ENCODE measurements at regions not wholly inside any gene's neighbourhood (a gene's known extent, or its start where the extent isn't known, plus 50 kb on each side); places are given as distances from the start of the nearest gene placed in this dataset.
"Not testable (repeated sequence)": the region's sequence is repeated elsewhere in the genome, so short reads cannot be mapped to it uniquely, and the experiment has no call there.

GRCh38 chr7:13777242-13777641 lies 212.2 kb downstream of the ETV1 start:
- Mint-ChIP-seq H3K4me3 (ENCODE audit: low read depth) (no peak overlapping the region), H3K4me1 (ENCODE audit: low read depth) (no peaks in the 10 kb centered on the region), H3K27me3 (ENCODE audit: low read depth) (no peaks in the 10 kb centered on the region), H3K9me3 (no peaks in the 10 kb centered on the region), H3K27ac (no peak overlapping the region), H3K36me3 (ENCODE audit: low read depth) (no peaks in the 10 kb centered on the region)
- no peak for DNase-seq (ENCODE audit: low spot score)
- intact Hi-C loops (cut with micrococcal nuclease), result no loop called here

GRCh38 chr7:13778967-13779366 lies 210.5 kb downstream of the ETV1 start:
- Mint-ChIP-seq H3K4me1 (ENCODE audit: low read depth) (no peaks in the 10 kb centered on the region), H3K9me3 (no peaks in the 10 kb centered on the region), H3K27me3 (ENCODE audit: low read depth) (no peaks in the 10 kb centered on the region), H3K27ac (no peak overlapping the region), H3K4me3 (ENCODE audit: low read depth) (no peak overlapping the region), H3K36me3 (ENCODE audit: low read depth) (no peaks in the 10 kb centered on the region)
- no peak for DNase-seq (ENCODE audit: low spot score)
- intact Hi-C loops (cut with micrococcal nuclease), result no loop called here

- Mint-ChIP-seq H3K27ac (no peak overlapping the region), H3K9me3 (no peaks in the 10 kb centered on the region), H3K36me3 (ENCODE audit: low read depth) (no peaks in the 10 kb centered on the region), H3K27me3 (ENCODE audit: low read depth) (no peaks in the 10 kb centered on the region), H3K4me1 (ENCODE audit: low read depth) (no peaks in the 10 kb centered on the region), H3K4me3 (ENCODE audit: low read depth) (no peak overlapping the region)
- intact Hi-C loops (cut with micrococcal nuclease), result no loop called here
- DNase-seq (ENCODE audit: low spot score), result no peak
These were observed 198.9 kb downstream of the ETV1 start for GRCh38 chr7:13790611-13791010.

GRCh38 chr7:13792208-13792607 lies 197.3 kb downstream of the ETV1 start:
- no peak overlapping the region for H3K4me3 Mint-ChIP-seq (ENCODE audit: low read depth)
- H3K27me3 Mint-ChIP-seq (ENCODE audit: low read depth), result no peaks in the 10 kb centered on the region
- H3K4me1 Mint-ChIP-seq (ENCODE audit: low read depth), result no peaks in the 10 kb centered on the region
- intact Hi-C loops (cut with micrococcal nuclease), result no loop called here
- no peaks in the 10 kb centered on the region for H3K9me3 Mint-ChIP-seq
- H3K27ac Mint-ChIP-seq, result no peak overlapping the region
- no peaks in the 10 kb centered on the region for H3K36me3 Mint-ChIP-seq (ENCODE audit: low read depth)
- no peak for DNase-seq (ENCODE audit: low spot score)

DNA sequence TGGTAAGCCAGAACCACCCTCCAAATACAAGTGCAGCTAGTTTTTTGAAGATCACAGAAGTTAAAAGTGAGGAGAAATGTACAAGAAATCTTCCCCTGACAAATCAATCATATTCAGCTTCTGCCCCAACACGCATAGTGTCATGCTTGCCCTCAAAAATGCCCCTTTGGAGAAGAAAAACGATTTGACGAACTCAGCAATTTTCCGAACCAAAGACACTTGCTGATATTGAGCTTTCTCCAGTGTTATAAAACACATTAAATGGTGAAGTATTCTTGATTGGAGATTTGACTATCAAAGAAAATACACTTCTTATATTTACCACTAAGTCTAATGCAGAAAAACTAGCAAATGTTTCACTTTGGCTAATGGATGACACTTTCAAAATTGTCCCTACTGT lies 195.5 kb downstream of the ETV1 start:
- Mint-ChIP-seq H3K4me3 (ENCODE audit: low read depth) (no peak overlapping the region), H3K27me3 (ENCODE audit: low read depth) (no peaks in the 10 kb centered on the region), H3K4me1 (ENCODE audit: low read depth) (no peaks in the 10 kb centered on the region), H3K36me3 (ENCODE audit: low read depth) (no peaks in the 10 kb centered on the region), H3K27ac (no peak overlapping the region), H3K9me3 (no peaks in the 10 kb centered on the region)
- intact Hi-C loops (cut with micrococcal nuclease), result no loop called here
- DNase-seq (ENCODE audit: low spot score), result no peak

- H3K27me3 Mint-ChIP-seq (ENCODE audit: low read depth), result no peaks in the 10 kb centered on the region
- no peaks in the 10 kb centered on the region for H3K4me1 Mint-ChIP-seq (ENCODE audit: low read depth)
- H3K9me3 Mint-ChIP-seq, result no peaks in the 10 kb centered on the region
- H3K27ac Mint-ChIP-seq, result no peak overlapping the region
- intact Hi-C loops (cut with micrococcal nuclease), result no loop called here
- no peaks in the 10 kb centered on the region for H3K36me3 Mint-ChIP-seq (ENCODE audit: low read depth)
- H3K4me3 Mint-ChIP-seq (ENCODE audit: low read depth), result no peak overlapping the region
- no peak for DNase-seq (ENCODE audit: low spot score)
These were observed 194.9 kb downstream of the ETV1 start for GRCh38 chr7:13794581-13794980.

- peaks cover 4% of the 10 kb centered on the region for H3K9me3 Mint-ChIP-seq
- H3K4me3 Mint-ChIP-seq (ENCODE audit: low read depth), result no peak overlapping the region
- intact Hi-C loops (cut with micrococcal nuclease), result no loop called here
- H3K36me3 Mint-ChIP-seq (ENCODE audit: low read depth), result no peaks in the 10 kb centered on the region
- DNase-seq (ENCODE audit: low spot score), result no peak
- H3K27ac Mint-ChIP-seq, result no peak overlapping the region
- H3K27me3 Mint-ChIP-seq (ENCODE audit: low read depth), result no peaks in the 10 kb centered on the region
- no peaks in the 10 kb centered on the region for H3K4me1 Mint-ChIP-seq (ENCODE audit: low read depth)
These were observed 191.9 kb downstream of the ETV1 start for GRCh38 chr7:13797545-13797944.

DNA sequence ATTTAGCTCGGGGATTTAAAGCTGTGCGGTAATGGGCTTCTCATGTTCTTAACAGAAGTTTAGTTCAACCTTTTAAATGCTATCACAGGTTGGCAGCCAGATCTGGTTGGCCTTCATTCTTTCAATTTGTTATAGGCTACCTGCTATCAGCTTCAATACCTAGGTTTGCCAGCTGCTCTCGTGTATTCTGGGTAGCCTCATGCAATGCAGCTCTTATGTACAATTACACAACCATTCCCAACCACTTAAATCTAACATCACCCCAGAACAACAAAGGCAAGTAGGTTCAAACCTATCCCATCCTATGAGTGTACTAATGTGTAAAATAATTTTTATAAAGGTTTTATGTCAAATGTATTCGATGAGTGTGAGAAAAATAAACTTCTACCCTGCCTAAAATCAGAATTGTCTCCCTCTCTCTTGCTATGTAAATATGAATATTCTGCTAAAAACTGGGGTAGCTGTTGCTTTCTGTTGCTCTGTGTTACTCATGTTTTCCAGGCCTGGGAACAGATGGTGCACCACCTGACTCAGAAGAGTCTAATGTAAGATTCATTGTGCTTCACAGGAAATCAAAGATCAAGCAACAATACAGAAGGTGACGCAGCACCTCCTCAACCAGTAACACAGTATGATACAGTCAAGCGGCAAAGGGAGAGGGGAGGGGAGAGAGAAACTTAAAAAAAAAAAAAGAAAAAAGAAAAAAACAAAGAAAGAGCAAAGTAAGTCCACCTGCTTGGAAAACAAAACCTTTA lies 188.6 kb downstream of the ETV1 start:
- Mint-ChIP-seq H3K4me3 (ENCODE audit: low read depth) (no peak overlapping the region), H3K36me3 (ENCODE audit: low read depth) (no peaks in the 10 kb centered on the region), H3K27me3 (ENCODE audit: low read depth) (no peaks in the 10 kb centered on the region), H3K4me1 (ENCODE audit: low read depth) (no peaks in the 10 kb centered on the region), H3K9me3 (peaks cover 16% of the 10 kb centered on the region), H3K27ac (no peak overlapping the region)
- intact Hi-C loops (cut with micrococcal nuclease), result no loop called here
- no peak for DNase-seq (ENCODE audit: low spot score)

- Mint-ChIP-seq H3K36me3 (ENCODE audit: low read depth) (no peaks in the 10 kb centered on the region), H3K4me1 (ENCODE audit: low read depth) (no peaks in the 10 kb centered on the region), H3K4me3 (ENCODE audit: low read depth) (no peak overlapping the region), H3K27ac (no peak overlapping the region), H3K27me3 (ENCODE audit: low read depth) (no peaks in the 10 kb centered on the region), H3K9me3 (peaks cover 20% of the 10 kb centered on the region)
- DNase-seq (ENCODE audit: low spot score), result no peak
- intact Hi-C loops (cut with micrococcal nuclease), result no loop called here
These were observed 187.8 kb downstream of the ETV1 start for GRCh38 chr7:13801669-13802068.

GRCh38 chr7:13802651-13803050 lies 186.8 kb downstream of the ETV1 start:
- no peak for DNase-seq (ENCODE audit: low spot score)
- H3K4me1 Mint-ChIP-seq (ENCODE audit: low read depth), result no peaks in the 10 kb centered on the region
- peaks cover 20% of the 10 kb centered on the region for H3K9me3 Mint-ChIP-seq
- no peak overlapping the region for H3K27ac Mint-ChIP-seq
- intact Hi-C loops (cut with micrococcal nuclease), result no loop called here
- H3K4me3 Mint-ChIP-seq (ENCODE audit: low read depth), result no peak overlapping the region
- no peaks in the 10 kb centered on the region for H3K36me3 Mint-ChIP-seq (ENCODE audit: low read depth)
- H3K27me3 Mint-ChIP-seq (ENCODE audit: low read depth), result no peaks in the 10 kb centered on the region

- no peak overlapping the region for H3K4me3 Mint-ChIP-seq (ENCODE audit: low read depth)
- DNase-seq (ENCODE audit: low spot score), result no peak
- intact Hi-C loops (cut with micrococcal nuclease), result no loop called here
- H3K36me3 Mint-ChIP-seq (ENCODE audit: low read depth), result no peaks in the 10 kb centered on the region
- no peaks in the 10 kb centered on the region for H3K27me3 Mint-ChIP-seq (ENCODE audit: low read depth)
- H3K27ac Mint-ChIP-seq, result no peak overlapping the region
- H3K9me3 Mint-ChIP-seq, result peaks cover 20% of the 10 kb centered on the region
- no peaks in the 10 kb centered on the region for H3K4me1 Mint-ChIP-seq (ENCODE audit: low read depth)
These were observed 186.3 kb downstream of the ETV1 start for GRCh38 chr7:13803134-13803533.

DNA sequence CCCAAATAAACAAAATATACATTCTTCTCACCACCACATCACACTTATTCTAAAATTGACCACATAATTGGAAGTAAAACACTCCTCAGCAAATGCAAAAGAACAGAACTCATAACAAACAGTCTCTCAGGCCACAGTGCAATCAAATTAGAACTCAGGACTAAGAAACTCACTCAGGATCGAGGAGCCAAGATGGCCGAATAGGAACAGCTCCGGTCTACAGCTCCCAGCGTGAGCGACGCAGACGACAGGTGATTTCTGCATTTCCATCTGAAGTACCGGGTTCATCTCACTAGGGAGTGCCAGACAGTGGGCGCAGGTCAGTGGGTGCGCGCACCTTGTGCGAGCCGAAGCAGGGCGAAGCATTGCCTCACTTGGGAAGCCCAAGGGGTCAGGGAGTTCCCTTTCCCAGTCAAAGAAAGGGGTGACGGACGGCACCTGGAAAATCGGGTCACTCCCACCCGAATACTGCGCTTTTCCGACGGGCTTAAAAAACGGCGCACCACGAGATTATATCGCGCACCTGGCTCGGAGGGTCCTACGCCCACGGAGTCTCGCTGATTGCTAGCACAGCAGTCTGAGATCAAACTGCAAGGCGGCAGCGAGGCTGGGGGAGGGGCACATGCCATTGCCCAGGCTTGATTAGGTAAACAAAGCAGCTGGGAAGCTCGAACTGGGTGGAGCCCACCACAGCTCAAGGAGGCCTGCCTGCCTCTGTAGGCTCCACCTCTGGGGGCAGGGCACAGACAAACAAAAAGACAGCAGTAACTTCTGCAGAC lies 183.2 kb downstream of the ETV1 start:
- H3K9me3 Mint-ChIP-seq, result peaks cover 20% of the 10 kb centered on the region
- H3K27me3 Mint-ChIP-seq (ENCODE audit: low read depth); H3K27ac Mint-ChIP-seq; H3K36me3 Mint-ChIP-seq (ENCODE audit: low read depth); intact Hi-C loops (cut with micrococcal nuclease); H3K4me3 Mint-ChIP-seq (ENCODE audit: low read depth); H3K4me1 Mint-ChIP-seq (ENCODE audit: low read depth); DNase-seq (ENCODE audit: low spot score): not testable (repeated sequence)

DNA sequence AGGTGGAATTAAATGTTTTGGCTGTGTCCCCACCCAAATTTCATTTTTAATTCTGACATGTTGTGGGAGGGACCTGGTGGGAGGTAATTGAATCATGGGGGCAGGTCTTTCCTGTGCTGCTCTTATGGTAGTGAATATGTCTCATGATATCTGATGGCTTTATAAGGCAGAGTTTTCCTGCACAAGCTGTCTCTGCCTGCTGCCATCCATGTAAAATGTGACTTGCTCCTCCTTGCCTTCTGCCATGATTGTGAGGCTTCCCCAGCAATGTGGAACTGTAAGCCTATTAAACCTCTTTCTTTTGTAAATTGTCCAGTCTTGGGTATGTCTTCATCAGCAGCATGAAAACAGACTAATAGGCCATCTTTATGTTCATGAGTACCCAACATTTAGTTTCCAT lies 172.2 kb downstream of the ETV1 start:
- H3K4me1 Mint-ChIP-seq (ENCODE audit: low read depth); H3K27ac Mint-ChIP-seq; intact Hi-C loops (cut with micrococcal nuclease); H3K4me3 Mint-ChIP-seq (ENCODE audit: low read depth); DNase-seq (ENCODE audit: low spot score); H3K27me3 Mint-ChIP-seq (ENCODE audit: low read depth); H3K36me3 Mint-ChIP-seq (ENCODE audit: low read depth): not testable (repeated sequence)
- H3K9me3 Mint-ChIP-seq, result peaks cover 24% of the 10 kb centered on the region

All from activated T-helper 2 cell treated with anti-CD3 and anti-CD28 coated beads, Interferon-gamma antibody, Interleukin-2, Interleukin-4, amounts not matched to agents 10 μg/mL and 5 μg/mL and 100 μg/mL, durations not matched to agents 14 hours and 24 hours and 36 hours (primary cell).